ENCODE measurements at regions not wholly inside any gene's neighbourhood (a gene's known extent, or its start where the extent isn't known, plus 50 kb on each side); places are given as distances from the start of the nearest gene placed in this dataset.

GRCh38 chr2:39855856-39856255 is 76.8 kb upstream of the THUMPD2 start:
- TF ChIP-seq ZNF274 (IDR thresholded peaks at IDR 0.05; ENCODE audit: low read length) (no peak), ZNF274 (tag by site-specific recombination; IDR thresholded peaks at IDR 0.05; ENCODE audit: borderline replicate concordance) (no peak), ZNF202 (tag by site-specific recombination; IDR thresholded peaks at IDR 0.05; ENCODE audit: borderline replicate concordance) (no peak), ZSCAN30 (tag by site-specific recombination; IDR thresholded peaks at IDR 0.05) (no peak)
